ENCODE measurements at regions not wholly inside any gene's neighbourhood (a gene's known extent, or its start where the extent isn't known, plus 50 kb on each side); places are given as distances from the start of the nearest gene placed in this dataset.

GRCh38 chr10:128971374-128972035 lies 495.5 kb upstream of the MGMT start:
- DNase-seq (ENCODE audit: extremely low read depth in 1 of 4, low spot score in 3 of 4): no peak
- intact Hi-C loops (cut with micrococcal nuclease): no loop called here
- H3K27ac ChIP-seq (ENCODE audit: extremely low read depth, low read depth, low read length): no peak overlapping the region
- in situ Hi-C loops (cut with MboI): no loop called here
- H3K4me1 ChIP-seq (replicated peaks in 1 of 2; ENCODE audit: control insufficient read depth in 2 of 2, insufficient read depth in 2 of 2, low read length in 2 of 2): no peaks in the 10 kb centered on the region
- no peak overlapping the region for H3K4me3 ChIP-seq
- H3K36me3 ChIP-seq (ENCODE audit: control insufficient read depth, insufficient read depth, low read length): no peaks in the 10 kb centered on the region
- peaks cover 0 to 5% of the 10 kb centered on the region in 2 experiments; a peak in 1 of 5 replicates for H3K27me3 ChIP-seq (ENCODE audit: control insufficient read depth in 2 of 2, insufficient read depth in 2 of 2, low read length in 2 of 2)
- FAIRE-seq: no peak
- H3K4me2 ChIP-seq (ENCODE audit: insufficient read depth, low read length): no peak overlapping the region
- ChIA-PET CTCF (ENCODE audit: low intra/inter-chr PET ratio) (no interaction called here), POLR2A (no interaction called here)
- BruUV-seq (replicated peaks): no TSS peak
- no peak overlapping the region for H3K9ac ChIP-seq (ENCODE audit: insufficient read depth in 1 of 2, low read depth in 2 of 2, low read length in 2 of 2)
- no peak for ATAC-seq
- H3K9me3 ChIP-seq (replicated peaks; ENCODE audit: control insufficient read depth, insufficient read depth, low read depth, low read length): no peaks in the 10 kb centered on the region
- TF ChIP-seq ZNF778 (CRISPR knock-in tag; IDR thresholded peaks at IDR 0.05): no peak
- no peak for TF ChIP-seq MYC (IDR thresholded peaks at IDR 0.05; ENCODE audit: low read depth, low read length)
- no peak for TF ChIP-seq MYC (CRISPR knock-in tag; IDR thresholded peaks at IDR 0.05; ENCODE audit: borderline replicate concordance, low read depth)
- no peak for TF ChIP-seq PPARD (CRISPR knock-in tag; IDR thresholded peaks at IDR 0.05)
- TF ChIP-seq BRD9 (IDR thresholded peaks at IDR 0.05; ENCODE audit: low read depth, partially characterized antibody): no peak
- TF ChIP-seq EP300 (IDR thresholded peaks at IDR 0.05; ENCODE audit: low read length): no peak
- H2AFZ ChIP-seq (ENCODE audit: low read depth, low read length): no peak overlapping the region
- no peaks in the 10 kb centered on the region for H4K20me1 ChIP-seq (replicated peaks; ENCODE audit: control insufficient read depth, insufficient read depth, low read length)
- H3K9me1 ChIP-seq (ENCODE audit: control insufficient read depth, insufficient read depth, low read length): no peaks in the 10 kb centered on the region
- WGBS (ENCODE audit: insufficient coverage, low coverage, missing lambda C conversion rate): 0% methylated on average over 8 of the region's 11 CpGs
- no peaks in the 10 kb centered on the region for H3K79me2 ChIP-seq (ENCODE audit: control insufficient read depth, insufficient read depth, low read length)

GRCh38 chr10:128972036-128972405 lies 495.0 kb upstream of the MGMT start:
- no peak overlapping the region for H3K4me2 ChIP-seq (ENCODE audit: insufficient read depth, low read length)
- no peaks in the 10 kb centered on the region for H3K36me3 ChIP-seq (ENCODE audit: control insufficient read depth, insufficient read depth, low read length)
- H3K4me1 ChIP-seq (replicated peaks in 1 of 2; ENCODE audit: control insufficient read depth in 2 of 2, insufficient read depth in 2 of 2, low read length in 2 of 2): no peaks in the 10 kb centered on the region
- DNase-seq (ENCODE audit: extremely low read depth in 1 of 4, low spot score in 3 of 4) (no peak), FAIRE-seq (no peak), ATAC-seq (no peak)
- 0% methylated on average over 2 of the region's 2 CpGs for WGBS (ENCODE audit: insufficient coverage, low coverage, missing lambda C conversion rate)
- no peaks in the 10 kb centered on the region for H3K79me2 ChIP-seq (ENCODE audit: control insufficient read depth, insufficient read depth, low read length)
- no peak overlapping the region for H3K9ac ChIP-seq (ENCODE audit: insufficient read depth in 1 of 2, low read depth in 2 of 2, low read length in 2 of 2)
- no peaks in the 10 kb centered on the region for H3K9me1 ChIP-seq (ENCODE audit: control insufficient read depth, insufficient read depth, low read length)
- no peak overlapping the region for H3K27ac ChIP-seq (ENCODE audit: extremely low read depth, low read depth, low read length)
- H3K27me3 ChIP-seq (ENCODE audit: control insufficient read depth in 2 of 2, insufficient read depth in 2 of 2, low read length in 2 of 2): peaks cover 0 to 5% of the 10 kb centered on the region in 2 experiments; a peak in 1 of 5 replicates
- H4K20me1 ChIP-seq (replicated peaks; ENCODE audit: control insufficient read depth, insufficient read depth, low read length): no peaks in the 10 kb centered on the region
- no peak overlapping the region for H3K4me3 ChIP-seq
- in situ Hi-C loops (cut with MboI) (no loop called here), intact Hi-C loops (cut with micrococcal nuclease) (no loop called here)
- POLR2A ChIA-PET: no interaction called here
- H2AFZ ChIP-seq (ENCODE audit: low read depth, low read length): no peak overlapping the region
- BruUV-seq (replicated peaks): no TSS peak
- no peaks in the 10 kb centered on the region for H3K9me3 ChIP-seq (replicated peaks; ENCODE audit: control insufficient read depth, insufficient read depth, low read depth, low read length)
- CTCF ChIA-PET (ENCODE audit: low intra/inter-chr PET ratio): no interaction called here
- no peak for TF ChIP-seq BMI1 (IDR thresholded peaks at IDR 0.05; ENCODE audit: low read length)
- no peak for TF ChIP-seq MCM2 (IDR thresholded peaks at IDR 0.05; ENCODE audit: low read depth)
- no peak for TF ChIP-seq CBFA2T2 (conservative IDR thresholded peaks at IDR 0.05)
- no peak for TF ChIP-seq BCLAF1 (IDR thresholded peaks at IDR 0.05; ENCODE audit: borderline replicate concordance in 1 of 2, control insufficient read depth in 1 of 2, low read depth in 2 of 2, low read length in 1 of 2)
- TF ChIP-seq ZNF395 (CRISPR knock-in tag; IDR thresholded peaks at IDR 0.05): no peak
- TF ChIP-seq SP2 (IDR thresholded peaks at IDR 0.05; ENCODE audit: extremely low read depth, low read depth, low read length, poor library complexity, severe bottlenecking): no peak
- TF ChIP-seq TEAD2 (tag; IDR thresholded peaks at IDR 0.05): no peak

Measured in K562 (cell line).